ENCODE measurements at regions not wholly inside any gene's neighbourhood (a gene's known extent, or its start where the extent isn't known, plus 50 kb on each side); places are given as distances from the start of the nearest gene placed in this dataset.

GRCh38 chr17:16882243-16882925 is 89.5 kb downstream of the TNFRSF13B start:
- TF ChIP-seq CTCF (conservative IDR thresholded peaks at IDR 0.05 in 1 of 2, IDR thresholded peaks at IDR 0.05 in 1 of 2; ENCODE audit: extremely low read depth in 1 of 2, insufficient read depth in 1 of 2, low read depth in 1 of 2, low read length in 2 of 2) (no peak), EZH2 (IDR thresholded peaks at IDR 0.05; ENCODE audit: borderline replicate concordance, low read length) (no peak)
